Smooth muscle cell of the brain vasculature (primary cell): ENCODE measurements at regions not wholly inside any gene's neighbourhood (a gene's known extent, or its start where the extent isn't known, plus 50 kb on each side); places are given as distances from the start of the nearest gene placed in this dataset.
"Not testable (repeated sequence)": the region's sequence is repeated elsewhere in the genome, so short reads cannot be mapped to it uniquely, and the experiment has no call there.

Source experiments
- DNase-seq: peaks from one replicate; pipeline ENCODE4 v3.0.0-alpha.2; 2012; ENCODE audit warnings: low read depth, low spot score

DNA sequence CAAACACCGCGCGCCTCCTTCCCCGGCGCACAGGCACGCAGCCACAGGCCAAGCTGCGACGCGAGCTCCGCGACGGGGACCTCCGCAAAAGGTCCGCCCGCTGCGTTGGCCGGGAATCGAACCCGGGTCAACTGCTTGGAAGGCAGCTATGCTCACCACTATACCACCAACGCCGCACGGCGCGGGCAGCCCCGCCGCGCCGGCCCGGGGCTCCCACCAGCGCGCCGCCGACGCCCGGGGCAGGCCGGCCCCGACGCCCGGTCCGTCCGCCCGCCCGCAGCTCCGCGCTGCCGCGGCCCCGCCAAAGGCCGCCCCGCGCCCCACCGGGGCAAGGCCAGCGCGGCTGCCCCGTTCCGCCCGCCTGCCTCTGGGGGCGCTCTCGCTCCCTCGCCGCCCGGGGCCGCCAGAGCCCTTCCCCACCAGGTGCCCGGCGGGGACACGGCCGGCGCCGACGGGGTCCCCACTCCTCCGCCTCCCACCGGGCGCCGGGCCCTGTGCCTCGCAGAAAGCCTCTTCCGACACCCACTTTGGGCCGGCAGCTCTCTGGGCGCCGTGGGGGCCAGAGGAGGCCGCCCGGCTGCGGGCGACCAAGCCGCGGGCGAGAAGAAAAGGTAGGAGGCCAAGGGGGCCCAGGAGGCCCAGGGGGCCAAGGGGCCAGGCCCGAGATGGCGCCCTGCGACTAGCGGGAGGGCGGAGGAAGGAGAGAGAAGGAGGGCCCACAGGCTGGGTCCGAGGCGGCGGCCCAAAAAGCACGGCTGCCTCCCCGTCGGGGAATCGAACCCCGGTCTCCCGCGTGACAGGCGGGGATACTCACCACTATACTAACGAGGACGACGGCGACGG is 50.2 kb upstream of the FCGR2A start:
- not testable (repeated sequence) for DNase-seq

DNA sequence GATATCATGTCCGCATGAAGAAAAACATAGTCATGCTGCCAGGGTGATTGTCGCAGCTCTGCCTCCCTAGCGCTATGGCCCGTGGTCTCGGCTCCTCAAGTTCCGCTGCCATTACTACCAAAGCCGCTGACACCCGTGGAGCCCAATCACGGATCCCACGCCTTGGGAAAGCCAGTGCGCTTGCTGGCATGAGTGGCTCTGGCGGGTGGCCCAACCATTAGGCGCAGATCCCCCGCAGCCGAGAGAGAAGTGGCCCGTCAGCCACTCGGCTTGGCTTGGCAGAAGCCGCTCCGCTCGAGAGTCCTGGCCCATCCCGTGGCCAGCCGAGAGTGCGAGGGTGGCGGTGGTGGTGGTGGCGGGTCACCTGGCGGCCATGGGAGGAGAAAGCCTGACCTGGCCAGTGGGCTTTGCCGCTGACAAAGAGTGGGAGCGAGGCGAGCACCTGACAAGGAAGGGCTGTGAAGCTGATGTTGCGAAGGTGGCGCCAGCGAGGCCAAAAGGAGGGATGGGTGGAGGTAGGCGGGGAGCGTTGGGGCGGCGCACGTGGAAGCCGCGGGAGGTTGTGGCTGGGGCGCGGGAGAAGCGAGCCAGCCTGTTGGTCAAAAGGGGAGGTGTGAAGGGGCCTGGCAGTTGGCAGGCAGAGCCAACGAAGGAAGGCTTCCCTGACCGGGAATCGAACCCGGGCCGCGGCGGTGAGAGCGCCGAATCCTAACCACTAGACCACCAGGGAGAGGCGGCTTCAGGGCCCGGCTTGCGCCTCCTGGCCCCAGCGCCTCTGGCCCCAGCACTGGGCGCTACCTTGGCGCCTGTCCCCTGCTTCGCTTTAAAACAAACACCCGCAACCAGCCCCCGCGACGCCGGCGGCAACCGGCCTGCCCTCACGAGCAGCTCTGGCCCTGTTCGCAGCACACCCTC is 51.0 kb upstream of the FCGR2A start:
- DNase-seq, result not testable (repeated sequence)

DNA sequence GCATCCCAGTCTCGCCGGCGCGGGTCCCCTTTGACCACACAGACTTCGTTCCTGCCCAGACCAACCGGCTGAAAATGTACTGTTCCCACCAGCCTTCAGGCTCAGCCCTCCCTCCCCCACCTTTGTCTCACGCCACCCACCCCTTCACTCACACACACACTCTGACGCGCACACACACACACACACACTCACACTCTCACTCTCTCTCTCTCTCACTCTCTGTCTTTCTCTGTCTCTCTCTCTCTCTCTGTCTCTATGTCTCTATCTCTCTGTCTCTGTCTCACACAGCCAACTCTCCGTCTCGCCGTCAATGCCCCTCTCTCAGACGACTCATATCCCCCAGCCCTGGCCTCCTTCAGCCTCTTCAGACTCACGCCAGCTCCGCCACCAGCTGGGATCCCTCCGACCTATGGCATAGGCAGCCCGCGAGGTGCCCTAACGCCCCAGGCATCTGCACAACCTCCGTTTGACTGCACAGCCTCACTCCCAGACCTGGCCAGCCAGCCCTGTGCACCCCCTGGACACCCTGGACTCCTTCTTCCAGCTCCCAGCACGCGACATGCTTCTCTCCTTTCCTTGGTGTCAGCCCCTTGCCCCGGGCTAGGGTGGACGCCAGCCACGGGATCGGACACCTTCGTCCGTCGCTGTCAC is 53.4 kb upstream of the FCGR2A start:
- not testable (repeated sequence) for DNase-seq

DNA sequence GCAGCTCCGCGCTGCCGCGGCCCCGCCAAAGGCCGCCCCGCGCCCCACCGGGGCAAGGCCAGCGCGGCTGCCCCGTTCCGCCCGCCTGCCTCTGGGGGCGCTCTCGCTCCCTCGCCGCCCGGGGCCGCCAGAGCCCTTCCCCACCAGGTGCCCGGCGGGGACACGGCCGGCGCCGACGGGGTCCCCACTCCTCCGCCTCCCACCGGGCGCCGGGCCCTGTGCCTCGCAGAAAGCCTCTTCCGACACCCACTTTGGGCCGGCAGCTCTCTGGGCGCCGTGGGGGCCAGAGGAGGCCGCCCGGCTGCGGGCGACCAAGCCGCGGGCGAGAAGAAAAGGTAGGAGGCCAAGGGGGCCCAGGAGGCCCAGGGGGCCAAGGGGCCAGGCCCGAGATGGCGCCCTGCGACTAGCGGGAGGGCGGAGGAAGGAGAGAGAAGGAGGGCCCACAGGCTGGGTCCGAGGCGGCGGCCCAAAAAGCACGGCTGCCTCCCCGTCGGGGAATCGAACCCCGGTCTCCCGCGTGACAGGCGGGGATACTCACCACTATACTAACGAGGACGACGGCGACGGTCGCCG is 57.4 kb upstream of the FCGR2A start:
- DNase-seq, result not testable (repeated sequence)

DNA sequence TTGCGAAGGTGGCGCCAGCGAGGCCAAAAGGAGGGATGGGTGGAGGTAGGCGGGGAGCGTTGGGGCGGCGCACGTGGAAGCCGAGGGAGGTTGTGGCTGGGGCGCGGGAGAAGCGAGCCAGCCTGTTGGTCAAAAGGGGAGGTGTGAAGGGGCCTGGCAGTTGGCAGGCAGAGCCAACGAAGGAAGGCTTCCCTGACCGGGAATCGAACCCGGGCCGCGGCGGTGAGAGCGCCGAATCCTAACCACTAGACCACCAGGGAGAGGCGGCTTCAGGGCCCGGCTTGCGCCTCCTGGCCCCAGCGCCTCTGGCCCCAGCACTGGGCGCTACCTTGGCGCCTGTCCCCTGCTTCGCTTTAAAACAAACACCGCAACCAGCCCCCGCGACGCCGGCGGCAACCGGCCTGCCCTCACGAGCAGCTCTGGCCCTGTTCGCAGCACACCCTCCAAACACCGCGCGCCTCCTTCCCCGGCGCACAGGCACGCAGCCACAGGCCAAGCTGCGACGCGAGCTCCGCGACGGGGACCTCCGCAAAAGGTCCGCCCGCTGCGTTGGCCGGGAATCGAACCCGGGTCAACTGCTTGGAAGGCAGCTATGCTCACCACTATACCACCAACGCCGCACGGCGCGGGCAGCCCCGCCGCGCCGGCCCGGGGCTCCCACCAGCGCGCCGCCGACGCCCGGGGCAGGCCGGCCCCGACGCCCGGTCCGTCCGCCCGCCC is 58.1 kb upstream of the FCGR2A start:
- DNase-seq, result not testable (repeated sequence)

DNA sequence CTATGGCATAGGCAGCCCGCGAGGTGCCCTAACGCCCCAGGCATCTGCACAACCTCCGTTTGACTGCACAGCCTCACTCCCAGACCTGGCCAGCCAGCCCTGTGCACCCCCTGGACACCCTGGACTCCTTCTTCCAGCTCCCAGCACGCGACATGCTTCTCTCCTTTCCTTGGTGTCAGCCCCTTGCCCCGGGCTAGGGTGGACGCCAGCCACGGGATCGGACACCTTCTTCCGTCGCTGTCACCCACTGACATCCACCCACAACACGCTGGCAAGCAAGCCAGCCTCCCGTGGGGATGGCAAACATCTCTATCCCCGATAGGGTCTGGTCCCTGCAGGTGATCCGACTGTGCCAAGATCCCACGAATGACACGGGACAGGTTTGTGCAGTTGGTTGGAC is 60.5 kb upstream of the FCGR2A start:
- DNase-seq, result not testable (repeated sequence)

DNA sequence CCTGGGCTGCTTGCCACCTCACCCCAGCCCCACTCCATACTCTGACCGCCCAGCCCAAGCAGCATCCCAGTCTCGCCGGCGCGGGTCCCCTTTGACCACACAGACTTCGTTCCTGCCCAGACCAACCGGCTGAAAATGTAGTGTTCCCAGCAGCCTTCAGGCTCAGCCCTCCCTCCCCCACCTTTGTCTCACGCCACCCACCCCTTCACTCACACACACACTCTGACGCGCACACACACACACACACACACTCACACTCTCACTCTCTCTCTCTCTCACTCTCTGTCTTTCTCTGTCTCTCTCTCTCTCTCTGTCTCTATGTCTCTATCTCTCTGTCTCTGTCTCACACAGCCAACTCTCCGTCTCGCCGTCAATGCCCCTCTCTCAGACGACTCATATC is 61.0 kb upstream of the FCGR2A start:
- not testable (repeated sequence) for DNase-seq

DNA sequence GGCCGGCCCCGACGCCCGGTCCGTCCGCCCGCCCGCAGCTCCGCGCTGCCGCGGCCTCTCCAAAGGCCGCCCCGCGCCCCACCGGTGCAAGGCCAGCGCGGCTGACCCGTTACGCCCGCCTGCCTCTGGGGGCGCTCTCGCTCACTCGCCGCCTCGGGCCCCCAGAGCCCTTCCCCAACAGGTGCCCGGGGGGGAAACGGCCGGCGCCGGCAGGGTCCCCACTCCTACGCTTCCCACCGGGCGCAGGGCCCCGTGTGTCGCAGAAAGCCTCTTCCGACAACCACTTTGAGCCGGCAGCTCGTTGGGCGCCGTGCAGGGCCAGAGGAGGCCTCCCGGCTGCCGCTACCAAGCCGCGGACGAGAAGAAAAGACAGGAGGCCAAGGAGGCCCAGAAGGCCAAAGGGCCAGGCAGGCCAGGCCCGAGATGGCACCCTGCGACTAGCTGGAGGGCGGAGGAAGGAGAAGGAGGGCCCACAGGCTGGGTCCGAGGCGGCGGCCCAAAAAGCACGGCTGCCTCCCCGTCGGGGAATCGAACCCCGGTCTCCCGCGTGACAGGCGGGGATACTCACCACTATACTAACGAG is 64.9 kb upstream of the FCGR2A start:
- no peak for DNase-seq

DNA sequence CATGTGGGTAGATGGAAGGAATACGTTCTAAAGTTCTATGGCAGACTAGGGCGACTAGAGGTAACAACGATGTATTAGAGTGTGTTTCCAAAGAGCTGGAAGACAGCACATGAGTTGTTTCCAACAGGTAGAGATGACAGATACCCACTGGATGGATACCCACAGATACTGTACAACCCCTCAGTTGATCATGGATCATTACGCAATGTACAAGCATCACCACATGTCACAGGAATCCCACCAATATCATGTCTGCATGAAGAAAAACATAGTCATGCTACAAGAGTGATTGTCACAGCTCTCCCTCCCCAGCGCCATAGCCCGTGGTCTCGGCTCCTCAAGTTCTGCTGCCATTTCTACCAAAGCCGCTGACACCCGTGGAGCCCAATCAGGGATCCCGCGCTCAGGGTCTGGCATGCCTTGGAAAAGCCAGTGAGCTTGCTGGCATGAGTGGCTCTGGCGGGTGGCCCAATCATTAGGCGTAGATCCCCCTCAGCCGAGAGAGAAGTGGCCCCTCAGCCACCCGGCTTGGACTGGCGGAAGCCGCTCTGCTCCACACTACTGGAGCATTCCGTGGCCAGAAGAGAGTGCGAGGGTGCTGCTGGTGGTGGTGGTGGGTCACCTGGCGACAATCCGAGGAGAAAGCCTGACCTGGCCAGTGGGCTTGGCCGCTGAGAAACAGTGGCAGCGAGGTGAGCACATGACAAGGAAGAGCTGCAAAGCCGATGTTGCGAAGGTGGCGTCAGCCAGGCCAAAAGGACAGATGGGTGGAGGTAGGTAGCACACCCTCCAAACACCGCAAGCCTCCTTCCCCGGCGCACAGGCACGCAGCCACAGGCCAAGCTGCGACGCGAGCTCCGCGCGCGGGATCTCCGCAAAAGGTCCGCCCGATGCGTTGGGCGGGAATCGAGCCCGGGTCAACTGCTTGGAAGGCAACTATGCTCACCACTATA is 65.7 kb upstream of the FCGR2A start:
- no peak for DNase-seq

DNA sequence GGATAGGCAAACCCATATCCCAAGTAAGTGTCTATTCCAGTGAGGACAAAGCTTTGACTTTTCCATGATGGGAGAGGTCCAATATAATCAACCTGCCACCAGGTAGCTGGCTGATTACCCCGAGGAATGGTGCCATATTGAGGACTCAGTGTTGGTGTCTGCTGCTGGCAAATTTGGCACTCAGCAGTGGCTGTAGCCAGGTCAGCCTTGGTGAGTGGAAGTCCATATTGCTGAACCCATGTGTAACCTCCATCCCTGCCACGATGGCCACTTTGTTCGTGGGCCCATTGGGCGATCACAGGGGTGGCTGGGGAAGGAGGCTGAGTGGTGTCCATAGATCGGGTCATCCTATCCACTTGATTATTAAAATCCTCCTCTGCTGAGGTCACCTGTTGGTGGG is 65.5 kb upstream of the CFAP126 start:
- DNase-seq, result not testable (repeated sequence)

DNA sequence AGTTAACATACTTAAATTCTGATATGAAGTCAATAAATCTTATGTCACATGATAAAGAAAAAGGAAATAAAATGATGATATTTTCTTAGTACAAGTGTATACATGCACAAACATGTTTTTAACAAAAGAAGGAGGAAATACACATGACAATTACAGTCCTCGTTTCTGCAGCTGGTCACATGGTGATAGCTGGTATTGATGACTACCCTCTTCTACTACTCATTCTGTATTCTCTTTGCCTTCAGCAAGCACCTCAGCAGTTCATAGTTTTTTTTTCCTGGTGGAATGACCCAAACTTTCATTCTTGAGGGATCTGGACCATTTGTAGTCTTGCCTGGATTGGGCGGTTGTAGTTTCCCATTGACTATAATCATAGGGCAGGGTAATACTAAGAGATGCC is 64.4 kb upstream of the CFAP126 start:
- no peak for DNase-seq

DNA sequence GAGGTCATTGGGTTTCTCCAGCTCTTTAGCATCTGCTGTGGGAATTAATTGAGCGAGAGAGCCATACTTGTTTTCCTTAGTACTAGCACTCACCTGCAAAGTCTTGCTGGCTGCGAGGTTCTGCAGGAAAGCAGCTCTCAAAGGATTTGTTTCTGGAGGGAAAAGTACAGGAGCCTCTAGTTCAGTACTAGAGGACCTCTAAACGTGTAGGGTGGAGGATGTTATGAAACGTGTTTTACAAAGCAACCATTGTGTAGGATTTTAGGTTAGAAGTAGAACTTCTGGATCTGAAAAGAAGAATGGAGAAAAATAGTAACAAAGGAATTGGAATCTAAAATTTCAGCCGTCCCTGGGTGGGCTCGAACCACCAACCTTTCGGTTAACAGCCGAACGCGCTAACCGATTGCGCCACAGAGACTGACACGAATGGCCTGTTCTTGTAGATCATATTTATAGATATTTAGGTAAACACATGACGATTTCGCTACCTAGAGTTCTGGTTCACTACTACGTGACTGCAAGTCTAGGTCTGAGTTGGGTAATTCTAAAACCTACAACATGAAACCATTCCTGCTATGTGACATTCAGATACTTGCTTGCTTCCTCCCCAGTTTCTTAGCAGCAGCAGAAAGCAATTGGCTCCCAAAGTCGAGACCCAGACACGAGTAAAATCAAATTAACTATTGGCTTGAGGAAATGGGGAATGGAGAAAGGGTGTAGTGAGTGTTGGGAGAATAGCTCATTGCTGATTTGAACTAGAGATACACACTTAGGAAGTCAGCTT is 60.2 kb upstream of the CFAP126 start:
- peak; percentile 21 for DNase-seq

DNA sequence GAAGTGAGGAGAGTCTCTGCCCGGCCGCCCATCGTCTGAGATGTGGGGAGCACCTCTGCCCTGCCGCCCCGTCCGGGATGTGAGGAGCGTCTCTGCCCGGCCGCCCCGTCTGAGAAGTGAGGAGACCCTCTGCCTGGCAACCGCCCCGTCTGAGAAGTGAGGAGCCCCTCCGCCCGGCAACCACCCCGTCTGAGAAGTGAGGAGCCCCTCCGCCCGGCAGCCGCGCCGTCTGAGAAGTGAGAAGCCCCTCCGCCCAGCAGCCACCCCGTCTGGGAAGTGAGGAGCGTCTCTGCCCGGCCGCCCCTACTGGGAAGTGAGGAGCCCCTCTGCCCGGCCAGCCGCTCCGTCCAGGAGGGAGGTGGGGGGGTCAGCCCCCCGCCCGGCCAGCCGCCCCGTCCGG is 55.2 kb upstream of the CFAP126 start:
- not testable (repeated sequence) for DNase-seq

DNA sequence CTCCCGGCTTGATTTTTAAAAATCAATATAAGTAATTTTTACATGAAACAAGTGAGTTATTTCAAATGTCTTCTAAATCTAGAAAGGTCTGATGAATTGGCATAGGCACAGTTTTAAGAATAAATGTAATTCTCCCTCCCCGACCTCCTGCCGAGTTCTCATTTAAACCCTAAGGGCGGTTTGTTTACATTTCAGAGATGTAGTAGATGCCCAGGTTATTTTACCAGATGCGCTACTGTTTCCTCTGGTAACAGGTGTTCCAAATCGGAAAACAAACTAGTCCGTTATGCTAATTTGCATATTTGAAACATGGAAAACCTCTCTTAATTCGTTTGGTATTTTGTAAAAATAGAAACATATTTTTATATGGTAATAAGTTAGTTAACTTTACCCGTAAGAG is 53.8 kb upstream of the CFAP126 start:
- DNase-seq, result no peak

DNA sequence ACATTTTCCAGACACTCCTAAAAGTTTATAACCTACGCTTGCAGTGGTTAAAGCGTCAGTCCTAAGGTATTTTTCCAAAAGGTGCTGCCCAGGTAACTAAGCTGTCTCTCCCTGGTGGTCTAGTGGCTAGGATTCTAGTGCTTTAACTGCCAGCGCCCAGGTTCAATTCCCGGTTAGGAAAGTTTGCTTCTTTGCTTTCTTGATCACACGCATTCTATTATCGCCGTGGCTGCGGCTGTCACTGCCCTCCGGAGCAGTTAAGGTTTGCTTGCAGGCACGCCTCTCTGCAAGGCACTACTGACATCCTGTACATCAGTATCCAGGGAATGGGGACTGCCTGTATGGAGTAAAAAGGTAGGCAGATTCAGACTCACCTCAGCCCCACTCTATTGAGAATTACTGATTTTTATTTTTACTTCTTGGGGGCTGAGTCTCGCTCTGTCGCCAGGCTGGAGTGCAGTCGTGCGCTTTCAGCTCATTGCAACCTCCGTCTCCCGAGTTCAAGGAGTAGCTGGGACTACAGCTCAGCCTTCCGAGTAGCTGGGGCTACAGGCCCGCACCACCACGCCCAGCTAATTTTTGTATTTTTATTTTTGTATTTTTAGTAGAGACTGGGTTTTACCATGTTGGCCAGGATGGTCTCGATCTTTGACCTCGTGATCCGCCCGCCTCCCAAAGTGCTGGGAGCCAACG is 53.2 kb upstream of the CFAP126 start:
- DNase-seq, result no peak

DNA sequence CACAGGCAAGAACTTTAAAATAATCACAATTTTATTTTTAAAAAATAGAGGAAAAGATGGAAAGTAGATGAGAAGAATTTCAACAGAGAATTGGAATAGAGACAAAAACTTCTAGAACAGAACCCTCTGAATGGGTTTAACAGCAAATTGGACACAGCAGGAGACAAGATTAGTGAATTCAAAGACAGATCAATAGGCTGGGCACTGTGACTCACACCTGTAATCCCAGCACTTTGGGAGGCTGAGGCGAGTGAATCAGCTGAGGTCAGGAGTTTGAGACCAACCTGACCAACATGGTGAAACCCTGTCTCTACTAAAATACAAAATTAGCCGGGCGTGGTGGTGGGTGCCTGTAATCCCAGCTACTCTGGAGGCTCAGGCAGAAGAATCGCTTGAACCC is 49.9 kb upstream of the CFAP126 start:
- DNase-seq, result not testable (repeated sequence)
